BJ (cell line): ENCODE measurements at regions not wholly inside any gene's neighbourhood (a gene's known extent, or its start where the extent isn't known, plus 50 kb on each side); places are given as distances from the start of the nearest gene placed in this dataset.

Source experiments
- CTCF ChIA-PET: fragments of 350-600 bp; formaldehyde crosslinking; extraction: SDS; loops from one replicate; lab custom pipeline; 2021; ENCODE audit warnings: antibody characterized with exemption, inconsistent platforms; lab: Yijun Ruan, JAX
- POLR2A ChIA-PET: fragments of 300-600 bp; sonication (Branson Sonifier 250); formaldehyde crosslinking; extraction: SDS; loops from one replicate; lab custom pipeline; 2021; ENCODE audit warnings: antibody characterized with exemption; lab: Charles Lee
- DNase-seq: peaks from one replicate; pipeline ENCODE4 v3.0.0-alpha.2; 2011; ENCODE audit warnings: low read depth
- H3K27me3 ChIP-seq: 2 replicates; pipeline ENCODE4 v1.6.0; 2011; ENCODE audit warnings: low read length; ENCODE audit not compliant: control insufficient read depth, insufficient read depth
- H3K36me3 ChIP-seq: 2 replicates; pipeline ENCODE4 v1.5.1; 2011; ENCODE audit warnings: low read length; ENCODE audit not compliant: control insufficient read depth, insufficient read depth
- H3K4me3 ChIP-seq: 2 replicates; pipeline ENCODE4 v1.5.1; 2011; ENCODE audit warnings: low read depth, mild to moderate bottlenecking, control low read depth, low read length
- CTCF ChIP-seq: IDR thresholded peaks from 2 replicates; pipeline ENCODE4 v1.5.1; 2011; ENCODE audit warnings: low read depth, mild to moderate bottlenecking, control low read depth, inconsistent platforms, low read length, moderate library complexity; ENCODE audit not compliant: insufficient read depth

- ChIA-PET POLR2A (no interaction called here), CTCF (interaction anchor here (0.6 kb wide), 1 partner anchor 26 kb away, joined by 3 read pairs; no protein-coding TSS in a partner anchor)
Measured at GRCh38 chr15:99902248-99902928, 169.2 kb upstream of the LYSMD4 start.

DNA sequence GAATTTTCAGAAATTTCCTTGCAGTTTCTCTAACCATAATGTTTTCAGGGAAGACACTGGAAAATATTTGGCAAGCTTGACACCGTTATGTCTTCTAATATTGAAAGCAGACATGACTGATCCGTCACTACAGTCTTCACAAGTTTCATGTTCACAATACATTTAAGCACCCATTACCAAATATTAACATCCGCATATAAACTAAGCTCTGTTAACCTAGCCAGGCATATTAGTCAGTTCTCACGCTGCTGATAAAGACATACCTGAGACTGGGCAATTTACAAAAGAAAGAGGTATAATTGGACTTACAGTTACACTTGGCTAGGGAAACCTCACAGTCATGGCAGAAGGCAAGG is 162.7 kb upstream of the LYSMD4 start:
- ChIA-PET POLR2A (no interaction called here), CTCF (interaction anchor here (0.6 kb wide), 1 partner anchor 677 kb away, joined by 5 read pairs; no protein-coding TSS in a partner anchor)
- no peaks in the 10 kb centered on the region for H3K27me3 ChIP-seq
- no peak for DNase-seq
- no peak overlapping the region for H3K4me3 ChIP-seq
- H3K36me3 ChIP-seq, result no peaks in the 10 kb centered on the region
- TF ChIP-seq CTCF, result no peak

More at GRCh38 chr15:99902248-99902928, 169.2 kb upstream of the LYSMD4 start:
- no peak for TF ChIP-seq CTCF
- no peaks in the 10 kb centered on the region for H3K36me3 ChIP-seq
- no peaks in the 10 kb centered on the region for H3K27me3 ChIP-seq
- DNase-seq, result no peak
- no peak overlapping the region for H3K4me3 ChIP-seq

GRCh38 chr15:99895189-99895955 is 162.1 kb upstream of the LYSMD4 start:
- no peak for DNase-seq
- no peak overlapping the region for H3K4me3 ChIP-seq
- H3K27me3 ChIP-seq, result no peaks in the 10 kb centered on the region
- no peaks in the 10 kb centered on the region for H3K36me3 ChIP-seq
- ChIA-PET POLR2A (no interaction called here), CTCF (interaction anchor here (0.6 kb wide), 1 partner anchor 676 kb away, joined by 5 read pairs; no protein-coding TSS in a partner anchor)
- no peak for TF ChIP-seq CTCF

DNA sequence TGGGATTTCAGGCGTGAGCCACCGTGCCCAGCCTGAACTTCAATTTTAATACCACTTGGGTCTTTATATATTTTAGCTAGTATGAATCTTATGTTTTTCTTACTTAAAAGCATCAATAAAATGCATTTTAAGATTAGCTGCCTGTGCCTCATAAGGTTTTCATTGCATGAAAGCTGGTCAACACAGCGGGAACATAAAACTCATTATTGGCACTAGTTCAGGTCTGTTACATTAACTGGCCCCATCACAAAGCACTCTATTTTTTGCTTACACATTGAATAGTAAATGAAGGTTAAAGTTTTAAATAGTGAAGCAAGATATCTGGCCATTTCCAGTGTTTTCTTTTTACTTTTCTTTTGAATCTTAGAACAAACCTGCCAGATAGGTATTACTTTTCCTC is 145.6 kb upstream of the LYSMD4 start:
- ChIA-PET POLR2A (no interaction called here), CTCF (no interaction called here)
- H3K36me3 ChIP-seq, result no peaks in the 10 kb centered on the region

More for the DNA sequence above, 145.6 kb upstream of the LYSMD4 start:
- DNase-seq, result no peak
- TF ChIP-seq CTCF, result no peak
- H3K27me3 ChIP-seq, result no peaks in the 10 kb centered on the region
- H3K4me3 ChIP-seq, result no peak overlapping the region
